ENCODE measurements at regions not wholly inside any gene's neighbourhood (a gene's known extent, or its start where the extent isn't known, plus 50 kb on each side); places are given as distances from the start of the nearest gene placed in this dataset.

DNA sequence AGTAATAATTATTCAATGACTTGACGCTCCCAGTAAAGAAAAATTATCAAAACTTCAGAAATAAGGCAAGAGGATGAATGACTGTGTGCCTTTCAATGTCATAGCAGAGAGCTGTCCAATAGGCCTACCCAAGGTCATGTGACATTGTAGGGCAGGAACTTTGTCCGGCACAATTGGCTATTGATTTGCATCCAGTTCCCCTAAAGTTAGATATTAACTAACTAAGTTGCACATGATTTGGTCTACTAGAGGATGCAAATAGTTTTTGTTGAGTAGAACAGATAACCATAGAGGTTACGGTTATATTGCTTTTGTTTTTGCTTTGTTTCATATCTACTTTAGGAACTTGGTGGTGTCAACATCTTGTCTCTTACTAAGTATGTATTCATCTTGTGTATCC lies 127.9 kb upstream of the PFN2 start:
- Histone ChIP-seq H4K20me1 (ENCODE audit: insufficient read depth, low read length) (no peaks in the 10 kb centered on the region), H3F3A (ENCODE audit: insufficient read depth, low read length) (no peaks in the 10 kb centered on the region), H3K9me3 (replicated peaks; ENCODE audit: insufficient read depth, low read length) (no peaks in the 10 kb centered on the region), H3K4me1 (ENCODE audit: low read length) (peaks cover 16% of the 10 kb centered on the region), H3K4me2 (ENCODE audit: low read depth, low read length) (no peak overlapping the region), H2AFZ (ENCODE audit: low read length) (no peak overlapping the region), H3K36me3 (replicated peaks; ENCODE audit: insufficient read depth, low read length) (no peaks in the 10 kb centered on the region), H3K9me2 (replicated peaks; ENCODE audit: insufficient read depth, low read length) (no peaks in the 10 kb centered on the region), H3K4me3 (ENCODE audit: low read length) (no peak overlapping the region), H3K9ac (ENCODE audit: low read length) (no peak overlapping the region), H3K79me2 (ENCODE audit: low read length) (no peaks in the 10 kb centered on the region), H3K27ac (ENCODE audit: low read length) (no peak overlapping the region), H3K27me3 (replicated peaks; ENCODE audit: insufficient read depth, low read length) (no peaks in the 10 kb centered on the region)
- TF ChIP-seq EZH2phosphoT487 (IDR thresholded peaks at IDR 0.05; ENCODE audit: low read length) (no peak), CTCF (IDR thresholded peaks at IDR 0.05; ENCODE audit: low read length) (no peak), EZH2 (optimal IDR thresholded peaks at IDR 0.05; ENCODE audit: low read depth, low read length) (no peak)
- DNase-seq, result no peak

DNA sequence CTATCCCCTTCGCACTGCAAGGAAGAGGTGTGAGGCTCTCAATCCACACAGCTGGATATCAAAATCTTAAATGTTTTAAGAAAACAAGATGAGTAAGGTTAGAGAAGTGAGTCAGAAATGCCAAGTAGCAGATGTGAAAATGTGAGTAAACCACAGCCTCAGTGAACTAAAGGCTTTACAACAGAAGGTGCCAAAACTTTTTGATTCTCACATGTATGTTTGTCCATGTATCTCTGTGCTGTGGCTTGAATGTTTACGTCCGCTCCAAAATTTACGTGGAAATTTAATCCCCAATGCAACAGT lies 126.8 kb upstream of the PFN2 start:
- Histone ChIP-seq H3K9me3 (replicated peaks; ENCODE audit: insufficient read depth, low read length) (no peaks in the 10 kb centered on the region), H3K79me2 (ENCODE audit: low read length) (no peaks in the 10 kb centered on the region), H3K4me2 (ENCODE audit: low read depth, low read length) (no peak overlapping the region), H3K4me1 (ENCODE audit: low read length) (peaks cover 16% of the 10 kb centered on the region), H3K4me3 (ENCODE audit: low read length) (no peak overlapping the region), H3K27me3 (replicated peaks; ENCODE audit: insufficient read depth, low read length) (no peaks in the 10 kb centered on the region), H2AFZ (ENCODE audit: low read length) (no peak overlapping the region), H3K36me3 (replicated peaks; ENCODE audit: insufficient read depth, low read length) (no peaks in the 10 kb centered on the region), H3F3A (ENCODE audit: insufficient read depth, low read length) (no peaks in the 10 kb centered on the region), H3K9ac (ENCODE audit: low read length) (no peak overlapping the region), H4K20me1 (ENCODE audit: insufficient read depth, low read length) (no peaks in the 10 kb centered on the region), H3K9me2 (replicated peaks; ENCODE audit: insufficient read depth, low read length) (no peaks in the 10 kb centered on the region), H3K27ac (ENCODE audit: low read length) (no peak overlapping the region)
- no peak for TF ChIP-seq EZH2phosphoT487 (IDR thresholded peaks at IDR 0.05; ENCODE audit: low read length)
- no peak for TF ChIP-seq EZH2 (optimal IDR thresholded peaks at IDR 0.05; ENCODE audit: low read depth, low read length)
- TF ChIP-seq CTCF (IDR thresholded peaks at IDR 0.05; ENCODE audit: low read length), result no peak
- DNase-seq, result no peak

DNA sequence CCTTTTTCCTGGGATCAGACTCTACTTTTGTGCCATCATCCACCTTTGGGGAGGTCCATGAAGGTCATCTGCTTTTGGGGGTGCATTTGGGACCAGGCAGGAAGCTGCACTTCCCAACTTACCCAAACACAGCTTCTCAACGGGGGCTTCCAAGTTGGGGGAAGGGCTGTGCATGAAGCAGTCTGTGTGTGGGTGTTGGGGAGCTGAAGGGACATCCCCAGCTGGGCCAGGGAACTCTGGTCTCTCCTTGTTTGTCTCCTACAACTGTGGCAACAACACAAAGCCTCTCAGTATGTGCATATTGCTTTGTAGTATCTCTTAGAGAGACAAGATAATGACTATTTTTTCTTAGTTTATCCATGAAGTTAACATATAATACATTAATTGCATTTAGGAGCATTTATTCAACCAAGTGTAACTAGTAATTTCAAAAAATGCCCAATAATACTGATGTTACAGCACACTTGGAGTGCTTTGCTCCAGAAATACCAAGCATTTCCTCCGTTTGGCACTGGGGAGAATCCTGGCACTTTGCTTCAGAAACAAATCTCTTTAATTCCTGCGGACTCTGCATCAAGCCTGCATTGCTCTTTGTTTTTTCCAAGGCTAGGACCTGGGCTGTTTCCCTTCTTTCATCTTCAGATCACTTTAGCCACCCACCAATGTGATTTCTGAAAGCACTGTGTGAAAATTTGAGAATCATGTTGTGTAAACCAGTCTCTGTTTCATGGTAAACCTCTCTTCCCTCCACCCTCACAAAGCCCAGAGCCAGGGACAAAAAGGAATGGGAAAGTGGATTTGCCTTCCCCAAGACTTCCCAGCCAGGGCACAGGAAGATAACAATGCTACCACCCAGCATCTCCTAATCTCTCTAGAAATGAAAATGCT lies 126.2 kb upstream of the PFN2 start:
- DNase-seq, result no peak
- Histone ChIP-seq H3K4me1 (ENCODE audit: low read length) (peaks cover 16% of the 10 kb centered on the region), H3K9ac (ENCODE audit: low read length) (no peak overlapping the region), H2AFZ (ENCODE audit: low read length) (no peak overlapping the region), H3K4me2 (ENCODE audit: low read depth, low read length) (no peak overlapping the region), H3K9me3 (replicated peaks; ENCODE audit: insufficient read depth, low read length) (no peaks in the 10 kb centered on the region), H3K27me3 (replicated peaks; ENCODE audit: insufficient read depth, low read length) (no peaks in the 10 kb centered on the region), H3K79me2 (ENCODE audit: low read length) (no peaks in the 10 kb centered on the region), H3K9me2 (replicated peaks; ENCODE audit: insufficient read depth, low read length) (no peaks in the 10 kb centered on the region), H4K20me1 (ENCODE audit: insufficient read depth, low read length) (no peaks in the 10 kb centered on the region), H3K27ac (ENCODE audit: low read length) (no peak overlapping the region), H3K4me3 (ENCODE audit: low read length) (no peak overlapping the region), H3K36me3 (replicated peaks; ENCODE audit: insufficient read depth, low read length) (no peaks in the 10 kb centered on the region), H3F3A (ENCODE audit: insufficient read depth, low read length) (no peaks in the 10 kb centered on the region)
- TF ChIP-seq EZH2phosphoT487 (IDR thresholded peaks at IDR 0.05; ENCODE audit: low read length), result no peak
